HCT116 (cell line): ENCODE measurements at regions not wholly inside any gene's neighbourhood (a gene's known extent, or its start where the extent isn't known, plus 50 kb on each side); places are given as distances from the start of the nearest gene placed in this dataset.

Source experiments
- ATAC-seq: fragments of 200-7000 bp; cut with Tn5 transposase; 2 replicates; pipeline ENCODE4 v1.9.1; 2020; ENCODE audit warnings: mild to moderate bottlenecking, moderate library complexity
- BruUV-seq: library from RNA; stranded (reverse); fragments of 400-500 nt; replicated peaks from 2 replicates; lab custom pipeline; 2021; lab: Mats Ljungman, UMichigan
- CTCF ChIA-PET: fragments of 300-600 bp; sonication (Branson Sonifier 250); formaldehyde crosslinking; loops from one replicate; lab custom pipeline; 2021; ENCODE audit warnings: antibody characterized with exemption; lab: Charles Lee
- POLR2A ChIA-PET: fragments of 300-600, 350-600 bp; sonication (Branson Sonifier 250); formaldehyde crosslinking; loops from one replicate; lab custom pipeline; 2021; ENCODE audit warnings: antibody characterized with exemption; lab: Charles Lee
- RAD21 ChIA-PET, 2 experiments: fragments of 300-600 bp; sonication (Branson Sonifier 250); formaldehyde crosslinking; loops; one replicate each; lab custom pipeline; 2023; ENCODE audit warnings: low total read pairs in 2 of 2; ENCODE audit not compliant: uncharacterized antibody in 2 of 2, unreplicated experiment in 2 of 2, low non-redundant PET in 1 of 2; lab: Charles Lee
- DNase-seq: peaks from one replicate; pipeline ENCODE4 v3.0.0-alpha.2; 2010; ENCODE audit warnings: low read depth, low spot score
- H2AFZ ChIP-seq: fragments of 200-600 bp; shearing (Covaris generic), sonication (generic); 2 replicates; pipeline ENCODE4 v1.6.1; 2017; ENCODE audit warnings: low read depth, mixed run types, mixed read lengths, antibody characterized with exemption, low read length; ENCODE audit not compliant: poor library complexity, severe bottlenecking
- H3K27ac ChIP-seq: 2 replicates; pipeline ENCODE4 v1.5.1; 2012; ENCODE audit warnings: low read depth, low read length
- H3K27me3 ChIP-seq: fragments of 200-600 bp; sonication (generic); 2 replicates; pipeline ENCODE4 v1.6.1; 2016; ENCODE audit warnings: mixed run types, low read length, mixed read lengths; ENCODE audit not compliant: insufficient read depth
- H3K36me3 ChIP-seq, 2 experiments: fragments of 200-500 bp in 1 of 2; fragments of 200-600 bp in 1 of 2; sonication (Bioruptor generic) in 1 of 2; sonication (generic) in 1 of 2; 2 replicates each; pipeline versions ENCODE4 v1.5.1 to v1.6.1; 2014 to 2016; ENCODE audit warnings: low read length in 2 of 2, inconsistent platforms in 1 of 2, mixed read lengths in 1 of 2, mixed run types in 1 of 2; ENCODE audit not compliant: insufficient read depth in 2 of 2, control insufficient read depth in 1 of 2
- H3K4me1 ChIP-seq, 2 experiments: fragments of 200-600 bp in 1 of 2; sonication (generic) in 1 of 2; 2 replicates each; pipeline versions ENCODE4 v1.5.1 to v1.6.1; 2012 to 2017; ENCODE audit warnings: low read length in 2 of 2, inconsistent platforms in 1 of 2, mild to moderate bottlenecking in 1 of 2, mixed read lengths in 1 of 2, mixed run types in 1 of 2, moderate library complexity in 1 of 2; ENCODE audit not compliant: insufficient read depth in 2 of 2, control insufficient read depth in 1 of 2
- H3K4me2 ChIP-seq: fragments of 200-600 bp; sonication (generic); 2 replicates; pipeline ENCODE4 v1.6.1; 2017; ENCODE audit warnings: mixed run types, low read length, mixed read lengths
- H3K4me3 ChIP-seq, 2 experiments: fragments of 200-600 bp in 1 of 2; sonication (generic) in 1 of 2; replicated peaks in 1 of 2; 2 replicates each; pipeline ENCODE4 v1.5.1; 2011 to 2016; ENCODE audit warnings: low read length in 2 of 2, control low read depth in 1 of 2, low read depth in 1 of 2, mild to moderate bottlenecking in 1 of 2, mixed read lengths in 1 of 2, mixed run types in 1 of 2
- H3K79me2 ChIP-seq: fragments of 200-600 bp; sonication (generic); 2 replicates; pipeline ENCODE4 v1.6.1; 2017; ENCODE audit warnings: mild to moderate bottlenecking, mixed run types, low read length, moderate library complexity, mixed read lengths; ENCODE audit not compliant: insufficient read depth
- H3K9ac ChIP-seq: fragments of 200-600 bp; sonication (generic); 2 replicates; pipeline ENCODE4 v1.6.1; 2016; ENCODE audit warnings: low read length, mixed read lengths
- H3K9me2 ChIP-seq: fragments of 200-600 bp; sonication (generic), shearing (Covaris generic); 2 replicates; pipeline ENCODE4 v1.6.1; 2017; ENCODE audit warnings: mixed run types, mild to moderate bottlenecking, moderate library complexity; ENCODE audit not compliant: insufficient read depth
- H3K9me3 ChIP-seq, 2 experiments: fragments of 200-500 bp in 1 of 2; fragments of 200-600 bp in 1 of 2; sonication (Bioruptor generic) in 1 of 2; sonication (generic) in 1 of 2; 2 replicates each; pipeline ENCODE4 v1.6.1; 2014 to 2017; ENCODE audit warnings: low read length in 2 of 2, mixed read lengths in 2 of 2, inconsistent platforms in 1 of 2, low read depth in 1 of 2, mild to moderate bottlenecking in 1 of 2, mixed run types in 1 of 2, moderate library complexity in 1 of 2; ENCODE audit not compliant: control insufficient read depth in 1 of 2, insufficient read depth in 1 of 2
- H4K20me1 ChIP-seq: fragments of 200-600 bp; sonication (generic), shearing (Covaris generic); 2 replicates; pipeline ENCODE4 v1.6.1; 2017; ENCODE audit warnings: mixed run types, mild to moderate bottlenecking, moderate library complexity; ENCODE audit not compliant: insufficient read depth
- CBX3 ChIP-seq: IDR thresholded peaks from 2 replicates; pipeline ENCODE4 v1.6.1; 2012; ENCODE audit warnings: low read depth
- ELF1 ChIP-seq: IDR thresholded peaks from 2 replicates; pipeline ENCODE4 v1.6.1; 2012; ENCODE audit warnings: low read depth, borderline replicate concordance
- EZH2phosphoT487 ChIP-seq: fragments of 200-600 bp; IDR thresholded peaks from 2 replicates; pipeline ENCODE4 v1.6.1; 2018; ENCODE audit warnings: antibody characterized with exemption, borderline replicate concordance
- POLR2AphosphoS5 ChIP-seq: IDR thresholded peaks from 2 replicates; pipeline ENCODE4 v1.6.1; 2011; ENCODE audit warnings: mild to moderate bottlenecking, low read depth, low read length, moderate library complexity
- RAD21 ChIP-seq: IDR thresholded peaks from 2 replicates; pipeline ENCODE4 v1.6.1; 2012; ENCODE audit warnings: low read depth, mild to moderate bottlenecking
- REST ChIP-seq: IDR thresholded peaks from 2 replicates; pipeline ENCODE4 v1.6.1; 2012; ENCODE audit warnings: low read depth
- SIN3A ChIP-seq: IDR thresholded peaks from 2 replicates; pipeline ENCODE4 v1.6.1; 2012; ENCODE audit warnings: low read depth
- SRF ChIP-seq: IDR thresholded peaks from 2 replicates; pipeline ENCODE4 v1.6.1; 2012; ENCODE audit warnings: low read depth
- TCF7L2 ChIP-seq: IDR thresholded peaks from 2 replicates; pipeline ENCODE4 v1.7.0; 2011; ENCODE audit warnings: borderline replicate concordance, inconsistent platforms; ENCODE audit not compliant: insufficient read depth, insufficient read length; ENCODE audit errors: extremely low read depth
- intact Hi-C: fragments of 100-400 bp; cut with micrococcal nuclease; formaldehyde crosslinking; loops from 2 replicates; pipeline ENCODE4 v1.10.0; 2022
- TF ChIP-seq, protein P1 (sequence below): IDR thresholded peaks from 2 replicates; pipeline ENCODE4 v1.6.1; 2012

- RAD21 ChIA-PET = no interaction called here
- CTCF ChIA-PET = no interaction called here
Observed at GRCh38 chr2:48812416-48812815, 56.9 kb upstream of the LHCGR start.

More at GRCh38 chr2:48812416-48812815, 56.9 kb upstream of the LHCGR start:
- Histone ChIP-seq H3K79me2 (no peaks in the 10 kb centered on the region), H3K9me3 (no peaks in the 10 kb centered on the region), H3K36me3 (no peaks in the 10 kb centered on the region), H3K4me2 (no peak overlapping the region), H3K4me3 (no peak overlapping the region), H3K9ac (no peak overlapping the region), H3K27ac (no peak overlapping the region), H3K9me2 (no peaks in the 10 kb centered on the region), H3K27me3 (peaks cover 35% of the 10 kb centered on the region), H4K20me1 (no peaks in the 10 kb centered on the region), H2AFZ (no peak overlapping the region), H3K4me1 (no peaks in the 10 kb centered on the region)
- ATAC-seq (no peak), DNase-seq (no peak)
- TF ChIP-seq CBX3 (no peak), POLR2AphosphoS5 (no peak), TCF7L2 (no peak), ELF1 (no peak), SIN3A (no peak), EZH2phosphoT487 (no peak), REST (no peak), RAD21 (no peak), SRF (no peak)
- TF ChIP-seq, protein P1, sequence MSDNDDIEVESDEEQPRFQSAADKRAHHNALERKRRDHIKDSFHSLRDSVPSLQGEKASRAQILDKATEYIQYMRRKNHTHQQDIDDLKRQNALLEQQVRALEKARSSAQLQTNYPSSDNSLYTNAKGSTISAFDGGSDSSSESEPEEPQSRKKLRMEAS = no peak
- POLR2A ChIA-PET = no interaction called here
- BruUV-seq = no TSS peak
- intact Hi-C loops = no loop called here
